ENCODE measurements at regions not wholly inside any gene's neighbourhood (a gene's known extent, or its start where the extent isn't known, plus 50 kb on each side); places are given as distances from the start of the nearest gene placed in this dataset.

DNA sequence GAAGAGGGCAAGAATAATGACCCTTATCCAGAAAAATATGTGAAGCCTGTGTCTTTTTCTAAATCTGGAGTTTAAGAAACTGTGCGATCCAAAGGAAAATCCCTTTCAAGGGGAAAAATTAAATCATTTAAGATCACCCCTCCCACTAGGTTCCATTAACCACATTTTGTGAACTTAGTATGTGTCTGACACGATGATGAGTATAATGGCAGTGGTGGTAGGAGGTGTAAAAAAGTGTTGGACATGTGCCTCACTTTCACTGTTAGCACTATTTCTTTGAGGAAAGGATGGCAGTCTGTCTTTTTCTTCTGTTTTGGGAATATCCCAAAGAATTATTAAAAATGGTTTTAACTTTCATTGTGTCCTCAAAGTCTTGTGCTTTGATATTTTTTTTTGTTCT lies 392.3 kb upstream of the CITED2 start:
- Histone ChIP-seq H3K4me1 (peaks cover 0 to 42% (median 21%) of the 10 kb centered on the region in 12 donors), H3K27ac (no peak overlapping the region), H3K27me3 (no peaks in the 10 kb centered on the region), H3K4me3 (no peak overlapping the region), H3K36me3 (no peaks in the 10 kb centered on the region), H3K9me3 (no peaks in the 10 kb centered on the region)
- no peak for ATAC-seq
- no peak for DNase-seq
- intact Hi-C loops (cut with DNase I): loop anchor here in 6 of 10 donors (10.0 kb wide), 4 partner anchors 118 to 678 kb away; partner anchors contain the start of gene CITED2 (in 4 of the 6)
- WGBS, 4 donors: 91 to 95% (median 95%) methylated on average over 2 of the region's 2 CpGs
- no peak for TF ChIP-seq CTCF (IDR thresholded peaks at IDR 0.05)
- TF ChIP-seq POLR2A (IDR thresholded peaks at IDR 0.05): no peak

- no peak overlapping the region for H3K4me3 ChIP-seq
- ATAC-seq (no peak), DNase-seq (no peak)
- WGBS, 4 donors: 73 to 90% (median 82%) methylated on average over 2 of the region's 2 CpGs
- H3K9me3 ChIP-seq: no peaks in the 10 kb centered on the region
- peak overlapping the region in 5 of 12 donors; percentile 68 to 86 (median 82) for H3K27ac ChIP-seq
- no peaks in the 10 kb centered on the region for H3K36me3 ChIP-seq
- peaks cover 0 to 42% (median 21%) of the 10 kb centered on the region in 12 donors for H3K4me1 ChIP-seq
- no peaks in the 10 kb centered on the region for H3K27me3 ChIP-seq
- intact Hi-C loops (cut with DNase I): loop anchor here in 6 of 10 donors (2.0 to 10.0 kb wide), 5 partner anchors 119 to 679 kb away; partner anchors contain the start of gene CITED2 (in 5 of the 6)
- TF ChIP-seq POLR2A (IDR thresholded peaks at IDR 0.05): no peak
Observed at GRCh38 chr6:139765825-139766285, 391.4 kb upstream of the CITED2 start.

DNA sequence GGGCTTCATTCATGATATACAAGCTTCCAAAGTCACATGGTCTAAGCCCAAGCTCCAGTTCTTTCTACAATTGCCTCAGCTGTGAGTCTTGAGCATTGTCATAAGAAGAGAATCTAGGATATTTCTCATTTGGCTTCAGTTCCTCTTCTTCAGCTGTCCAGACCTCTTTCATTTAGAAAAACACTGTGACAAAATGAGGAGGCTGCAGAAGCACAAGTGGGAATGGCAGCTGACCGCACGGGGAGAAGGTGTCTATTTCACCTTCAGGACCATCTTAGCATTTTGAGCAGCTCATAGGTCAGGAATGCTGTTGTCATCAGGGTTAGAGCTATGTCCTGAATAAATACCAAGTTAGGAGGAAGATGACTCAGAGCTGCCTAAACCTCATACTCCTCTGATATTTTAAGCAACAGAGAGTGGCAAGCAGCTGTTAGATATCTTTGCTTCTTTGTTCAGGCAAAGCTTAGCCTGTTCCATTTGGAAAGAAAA lies 390.1 kb upstream of the CITED2 start:
- peak in 4 of 5 donors; percentile 36 to 41 (median 40) for DNase-seq
- peaks cover 0 to 42% (median 22%) of the 10 kb centered on the region in 12 donors for H3K4me1 ChIP-seq
- H3K4me3 ChIP-seq: no peak overlapping the region
- H3K36me3 ChIP-seq: no peaks in the 10 kb centered on the region
- TF ChIP-seq CTCF (IDR thresholded peaks at IDR 0.05): no peak
- no peak for TF ChIP-seq POLR2A (IDR thresholded peaks at IDR 0.05)
- no peaks in the 10 kb centered on the region for H3K9me3 ChIP-seq
- intact Hi-C loops (cut with DNase I): loop anchor here in 7 of 10 donors (2.0 to 10.0 kb wide), 6 partner anchors 120 to 680 kb away; partner anchors contain the start of gene CITED2 (in 5 of the 7)
- no peaks in the 10 kb centered on the region for H3K27me3 ChIP-seq
- peak overlapping the region; percentile 43 to 89 (median 81) for H3K27ac ChIP-seq
- 15 to 33% (median 19%) methylated on average over 2 of the region's 2 CpGs for WGBS, 4 donors
- peak; percentile 91 to 99 (median 98) for ATAC-seq

DNA sequence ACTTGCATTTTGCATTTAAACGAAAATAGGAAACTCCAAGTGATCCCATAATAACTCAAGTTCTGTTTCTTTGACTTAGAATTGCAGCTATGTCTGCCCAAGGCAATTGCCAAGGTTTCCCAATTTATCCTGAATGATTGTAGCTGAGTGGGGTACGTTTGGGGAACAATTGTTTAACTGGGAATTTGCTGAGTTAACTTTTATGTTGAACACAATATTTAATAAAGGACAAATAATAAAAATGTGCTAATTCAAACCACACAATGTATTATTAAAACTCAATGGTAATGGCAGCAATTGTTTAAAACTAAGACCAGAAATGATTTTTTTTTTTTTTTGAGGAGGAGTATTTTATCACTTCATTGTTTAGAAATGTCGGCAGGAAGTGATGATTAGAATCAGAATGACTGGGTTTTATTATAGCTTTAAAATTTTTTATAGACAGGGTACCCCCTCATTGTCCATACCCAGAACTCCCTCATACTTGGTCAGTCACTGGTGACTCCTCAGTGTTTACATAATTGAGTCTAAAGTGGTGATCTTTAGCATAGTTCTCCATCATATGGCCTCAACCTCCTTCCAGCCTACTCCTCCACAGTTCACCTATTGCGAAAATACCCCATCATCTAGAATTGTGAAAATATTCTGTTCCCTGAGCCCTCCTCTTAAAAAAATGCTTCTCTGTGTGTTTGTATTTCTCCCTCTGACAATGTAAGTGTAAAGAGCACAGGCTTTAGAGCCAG lies 389.2 kb upstream of the CITED2 start:
- Histone ChIP-seq H3K4me3 (no peak overlapping the region), H3K9me3 (no peaks in the 10 kb centered on the region), H3K27ac (peak overlapping the region; percentile 43 to 89 (median 81)), H3K27me3 (no peaks in the 10 kb centered on the region), H3K4me1 (peaks cover 0 to 46% (median 23%) of the 10 kb centered on the region in 12 donors), H3K36me3 (no peaks in the 10 kb centered on the region)
- ATAC-seq (peak in 1 of 4 donors; percentile 12), DNase-seq (no peak)
- no peak for TF ChIP-seq CTCF (IDR thresholded peaks at IDR 0.05)
- TF ChIP-seq POLR2A (IDR thresholded peaks at IDR 0.05): no peak
- 65 to 73% (median 68%) methylated on average over 4 of the region's 4 CpGs for whole genome bisulfite sequencing, 4 donors
- intact Hi-C loops (cut with DNase I): loop anchor here in 7 of 10 donors (2.0 to 10.0 kb wide), 6 partner anchors 121 to 681 kb away; partner anchors contain the start of gene CITED2 (in 5 of the 7)

Measured in heart left ventricle (tissue), 16 donors.